KMS-11 (cell line): ENCODE measurements at regions not wholly inside any gene's neighbourhood (a gene's known extent, or its start where the extent isn't known, plus 50 kb on each side); places are given as distances from the start of the nearest gene placed in this dataset.
"Not testable (repeated sequence)": the region's sequence is repeated elsewhere in the genome, so short reads cannot be mapped to it uniquely, and the experiment has no call there.

Source experiments
- H2AFZ ChIP-seq: fragments of 200-600 bp; sonication (generic); 2 replicates; pipeline ENCODE4 v1.6.1; 2016; ENCODE audit warnings: antibody characterized with exemption, mixed run types, low read depth
- H3K27ac ChIP-seq: fragments of 200-600 bp; sonication (generic); 2 replicates; pipeline ENCODE4 v1.6.1; 2016; ENCODE audit warnings: mild to moderate bottlenecking, mixed run types
- H3K27me3 ChIP-seq: fragments of 200-600 bp; sonication (generic); 2 replicates; pipeline ENCODE4 v1.6.1; 2017; ENCODE audit warnings: mild to moderate bottlenecking, low read depth, mixed run types, moderate library complexity; ENCODE audit not compliant: insufficient read depth
- H3K36me3 ChIP-seq: fragments of 200-600 bp; sonication (generic); 2 replicates; pipeline ENCODE4 v1.6.1; 2017; ENCODE audit warnings: mild to moderate bottlenecking, mixed run types; ENCODE audit not compliant: insufficient read depth
- H3K4me1 ChIP-seq: fragments of 200-600 bp; sonication (generic); 2 replicates; pipeline ENCODE4 v1.6.1; 2016; ENCODE audit warnings: mild to moderate bottlenecking, low read depth, mixed run types; ENCODE audit not compliant: poor library complexity, severe bottlenecking
- H3K4me2 ChIP-seq: fragments of 200-600 bp; sonication (generic); 2 replicates; pipeline ENCODE4 v1.7.0; 2016; ENCODE audit warnings: mild to moderate bottlenecking, mixed run types
- H3K4me3 ChIP-seq: fragments of 200-600 bp; sonication (generic); IDR thresholded peaks from 2 replicates; pipeline ENCODE4 v1.6.1; 2017; ENCODE audit warnings: low read depth, low read length, mixed read lengths; ENCODE audit not compliant: insufficient read depth
- H3K79me2 ChIP-seq: fragments of 200-600 bp; sonication (generic); 2 replicates; pipeline ENCODE4 v1.6.1; 2016; ENCODE audit warnings: low read depth, mixed run types; ENCODE audit not compliant: insufficient read depth
- H3K9ac ChIP-seq: fragments of 200-600 bp; sonication (generic); 2 replicates; pipeline ENCODE4 v1.6.1; 2016; ENCODE audit warnings: mild to moderate bottlenecking, mixed run types
- H4K20me1 ChIP-seq: fragments of 200-600 bp; sonication (generic); 2 replicates; pipeline ENCODE4 v1.6.1; 2016; ENCODE audit warnings: mild to moderate bottlenecking, mixed run types; ENCODE audit not compliant: insufficient read depth
- TF ChIP-seq, protein P1 (sequence below): fragments of 200-600 bp; sonication (generic); conservative IDR thresholded peaks from 2 replicates; pipeline ENCODE4 v1.6.1; 2017; ENCODE audit warnings: low read depth, mild to moderate bottlenecking, antibody characterized with exemption, low read length, moderate library complexity, mixed read lengths

DNA sequence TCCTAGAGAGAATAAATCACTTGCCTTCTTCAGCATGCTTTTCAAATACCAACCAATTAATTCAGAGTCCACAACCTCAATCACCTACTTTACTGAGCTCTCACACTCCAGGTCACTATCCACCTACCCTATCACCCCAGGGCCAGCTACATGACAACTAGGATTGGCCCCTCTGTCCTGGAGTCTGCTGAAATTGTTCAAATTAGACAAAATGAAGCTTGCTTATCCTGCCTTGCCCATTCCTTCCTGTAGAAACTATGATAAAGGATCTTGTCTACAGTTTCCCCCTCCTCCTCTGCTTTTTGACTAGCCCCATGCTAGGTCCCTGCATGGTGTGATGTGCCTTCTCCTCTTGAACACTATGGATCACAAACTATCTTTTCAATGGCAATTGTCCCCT, 94.5 kb downstream of the JRKL start:
- Histone ChIP-seq H3K9ac (no peak overlapping the region), H3K79me2 (no peaks in the 10 kb centered on the region), H3K4me1 (no peaks in the 10 kb centered on the region), H3K27ac (no peak overlapping the region), H3K4me3 (no peak overlapping the region), H2AFZ (no peak overlapping the region), H4K20me1 (no peaks in the 10 kb centered on the region), H3K36me3 (no peaks in the 10 kb centered on the region), H3K27me3 (no peaks in the 10 kb centered on the region), H3K4me2 (no peak overlapping the region)
- TF ChIP-seq, protein P1, sequence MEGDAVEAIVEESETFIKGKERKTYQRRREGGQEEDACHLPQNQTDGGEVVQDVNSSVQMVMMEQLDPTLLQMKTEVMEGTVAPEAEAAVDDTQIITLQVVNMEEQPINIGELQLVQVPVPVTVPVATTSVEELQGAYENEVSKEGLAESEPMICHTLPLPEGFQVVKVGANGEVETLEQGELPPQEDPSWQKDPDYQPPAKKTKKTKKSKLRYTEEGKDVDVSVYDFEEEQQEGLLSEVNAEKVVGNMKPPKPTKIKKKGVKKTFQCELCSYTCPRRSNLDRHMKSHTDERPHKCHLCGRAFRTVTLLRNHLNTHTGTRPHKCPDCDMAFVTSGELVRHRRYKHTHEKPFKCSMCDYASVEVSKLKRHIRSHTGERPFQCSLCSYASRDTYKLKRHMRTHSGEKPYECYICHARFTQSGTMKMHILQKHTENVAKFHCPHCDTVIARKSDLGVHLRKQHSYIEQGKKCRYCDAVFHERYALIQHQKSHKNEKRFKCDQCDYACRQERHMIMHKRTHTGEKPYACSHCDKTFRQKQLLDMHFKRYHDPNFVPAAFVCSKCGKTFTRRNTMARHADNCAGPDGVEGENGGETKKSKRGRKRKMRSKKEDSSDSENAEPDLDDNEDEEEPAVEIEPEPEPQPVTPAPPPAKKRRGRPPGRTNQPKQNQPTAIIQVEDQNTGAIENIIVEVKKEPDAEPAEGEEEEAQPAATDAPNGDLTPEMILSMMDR = no peak

DNA sequence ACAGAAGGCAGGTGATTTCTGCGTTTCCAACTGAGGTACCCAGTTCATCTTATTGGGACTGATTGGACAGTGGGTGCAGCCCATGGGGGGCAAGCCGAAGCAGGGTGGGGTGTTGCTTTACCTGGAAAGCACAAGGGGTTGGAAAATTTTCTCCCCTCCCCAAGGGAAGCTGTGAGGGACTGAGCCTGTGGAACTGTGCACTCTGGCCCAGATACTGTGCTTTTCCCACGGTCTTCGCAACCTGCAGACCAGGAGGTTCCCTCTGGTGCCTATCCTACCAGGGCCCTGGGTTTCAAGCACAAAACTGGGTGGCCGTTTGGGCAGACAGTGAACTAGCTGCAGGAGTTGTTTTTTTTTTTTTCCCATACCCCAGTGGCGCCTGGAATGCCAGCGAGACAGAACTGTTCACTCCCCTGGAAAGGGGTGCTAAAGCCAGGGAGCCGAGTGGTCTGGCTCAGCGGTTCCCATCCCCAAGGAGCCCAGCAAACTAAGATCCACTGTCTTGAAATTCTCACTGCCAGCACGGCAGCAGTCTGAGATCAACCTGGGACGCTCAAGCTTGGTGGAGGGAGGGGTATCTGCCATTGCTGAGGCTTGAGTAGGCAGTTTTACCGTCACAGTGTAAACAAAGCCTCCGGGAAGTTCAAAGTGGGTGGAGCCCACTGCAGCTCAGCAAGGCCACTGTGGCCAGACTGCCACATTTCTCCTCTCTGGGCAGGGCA, 97.2 kb downstream of the JRKL start:
- Histone ChIP-seq H3K27me3 (no peaks in the 10 kb centered on the region), H3K4me3 (no peak overlapping the region), H3K4me1 (no peaks in the 10 kb centered on the region), H2AFZ (no peak overlapping the region), H3K4me2 (no peak overlapping the region), H4K20me1 (no peaks in the 10 kb centered on the region), H3K9ac (no peak overlapping the region), H3K79me2 (no peaks in the 10 kb centered on the region), H3K36me3 (no peaks in the 10 kb centered on the region), H3K27ac (no peak overlapping the region)
- TF ChIP-seq, protein P1 = no peak

DNA sequence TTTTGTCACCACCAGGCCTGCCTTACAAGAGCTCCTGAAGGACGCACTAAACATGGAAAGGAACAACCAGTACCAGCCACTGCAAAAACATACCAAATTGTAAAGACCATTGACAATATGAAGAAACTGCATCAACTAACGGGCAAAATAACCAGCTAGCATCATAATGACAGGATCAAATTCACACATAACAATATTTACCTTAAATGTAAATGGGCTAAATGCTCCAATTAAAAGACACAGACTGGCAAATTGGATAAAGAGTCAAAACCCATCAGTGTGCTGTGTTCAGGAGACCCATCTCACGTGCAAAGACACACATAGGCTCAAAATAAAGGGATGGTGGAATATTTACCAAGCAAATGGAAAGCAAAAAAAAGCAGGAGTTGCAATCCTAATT, 99.1 kb downstream of the JRKL start:
- H4K20me1 ChIP-seq, H3K4me3 ChIP-seq: not testable (repeated sequence)

DNA sequence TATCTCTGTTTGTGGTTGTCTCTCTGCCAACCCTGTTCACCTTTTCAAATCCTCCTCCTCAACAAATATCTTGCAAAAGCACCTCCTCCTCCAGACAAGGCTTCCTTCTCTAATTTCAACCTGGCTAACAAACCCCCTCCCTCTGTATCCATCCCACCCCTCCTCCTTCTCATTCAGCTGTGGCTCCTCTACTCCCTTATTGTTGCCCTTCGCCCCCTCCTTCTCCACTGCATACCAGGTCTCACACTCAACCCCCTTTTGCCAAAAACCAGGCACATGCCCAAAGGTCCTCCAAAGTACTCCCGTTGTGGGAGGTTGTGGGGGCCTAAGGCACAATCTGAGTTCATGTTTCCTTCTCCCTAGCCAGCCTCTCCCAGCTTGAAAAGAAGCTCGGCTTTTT, 110.6 kb downstream of the JRKL start:
- no peaks in the 10 kb centered on the region for H3K79me2 ChIP-seq
- no peaks in the 10 kb centered on the region for H3K4me1 ChIP-seq
- H3K27ac ChIP-seq = no peak overlapping the region
- no peaks in the 10 kb centered on the region for H4K20me1 ChIP-seq
- no peak overlapping the region for H3K4me2 ChIP-seq
- H3K36me3 ChIP-seq = no peaks in the 10 kb centered on the region
- no peaks in the 10 kb centered on the region for H3K27me3 ChIP-seq
- no peak overlapping the region for H2AFZ ChIP-seq
- TF ChIP-seq, protein P1 = no peak
- no peak overlapping the region for H3K4me3 ChIP-seq
- no peak overlapping the region for H3K9ac ChIP-seq

More for the DNA sequence above, 99.1 kb downstream of the JRKL start:
- not testable (repeated sequence) for H3K27ac ChIP-seq, H3K36me3 ChIP-seq, H3K79me2 ChIP-seq, H3K27me3 ChIP-seq, H3K9ac ChIP-seq, H2AFZ ChIP-seq, H3K4me2 ChIP-seq, H3K4me1 ChIP-seq

DNA sequence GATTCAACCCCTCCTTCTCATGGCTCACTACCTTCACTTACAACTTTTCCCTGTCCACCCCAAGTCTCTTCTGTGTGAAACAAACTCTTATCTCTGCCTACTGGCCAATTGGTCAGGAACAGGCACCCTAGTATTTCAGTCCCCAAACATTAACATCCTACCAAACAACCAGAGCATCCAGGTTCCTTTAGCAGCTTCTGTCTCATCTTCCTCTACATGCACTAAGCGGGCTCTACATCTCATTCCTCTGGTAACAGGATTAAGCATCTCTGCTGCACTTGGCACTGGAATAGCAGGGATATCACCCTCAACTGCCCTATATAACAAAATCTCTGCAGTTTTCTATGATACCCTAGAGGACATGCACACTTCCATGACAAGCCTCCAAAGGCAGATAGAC, 116.2 kb downstream of the JRKL start:
- H3K4me1 ChIP-seq = no peaks in the 10 kb centered on the region
- H3K4me3 ChIP-seq = no peak overlapping the region
- H3K27ac ChIP-seq = no peak overlapping the region
- TF ChIP-seq, protein P1 = no peak
- no peaks in the 10 kb centered on the region for H3K36me3 ChIP-seq
- H3K79me2 ChIP-seq = no peaks in the 10 kb centered on the region
- H3K4me2 ChIP-seq = no peak overlapping the region
- H4K20me1 ChIP-seq = no peaks in the 10 kb centered on the region
- H3K9ac ChIP-seq = no peak overlapping the region
- H3K27me3 ChIP-seq = no peaks in the 10 kb centered on the region
- H2AFZ ChIP-seq = no peak overlapping the region
